IMR-90 (cell line): ENCODE measurements at regions not wholly inside any gene's neighbourhood (a gene's known extent, or its start where the extent isn't known, plus 50 kb on each side); places are given as distances from the start of the nearest gene placed in this dataset.

Source experiments
- ATAC-seq: fragments of 200-7000 bp; cut with Tn5 transposase; 2 replicates; pipeline ENCODE4 v1.9.1; 2020; ENCODE audit warnings: low read depth, mild to moderate bottlenecking, moderate library complexity
- BruUV-seq: library from RNA; stranded (reverse); fragments of 400-500 nt; replicated peaks from 2 replicates; lab custom pipeline; 2021; lab: Mats Ljungman, UMichigan
- CTCF ChIA-PET: fragments of 300-600 bp; formaldehyde crosslinking; extraction: SDS; loops from one replicate; lab custom pipeline; 2021; ENCODE audit warnings: antibody characterized with exemption; lab: Yijun Ruan, JAX
- POLR2A ChIA-PET: fragments of 300-600 bp; sonication (Branson Sonifier 250); formaldehyde crosslinking; loops from one replicate; lab custom pipeline; 2022; ENCODE audit warnings: antibody characterized with exemption; ENCODE audit not compliant: unreplicated experiment; lab: Charles Lee
- DNase-seq: peaks from one replicate; pipeline ENCODE4 v3.0.0; 2013
- H2AFZ ChIP-seq: replicated peaks from 2 replicates; pipeline ENCODE3; 2013; ENCODE audit warnings: low read length, mild to moderate bottlenecking; ENCODE audit not compliant: poor library complexity
- H2AK5ac ChIP-seq: 2 replicates; pipeline ENCODE4 v1.6.1; 2013; ENCODE audit warnings: low read depth, low read length, inconsistent platforms
- H2AK9ac ChIP-seq: replicated peaks from 2 replicates; pipeline ENCODE3; 2013; ENCODE audit warnings: mild to moderate bottlenecking, low read depth, low read length, moderate library complexity; ENCODE audit not compliant: poor library complexity
- H2BK120ac ChIP-seq: 2 replicates; pipeline ENCODE4 v1.6.1; 2013; ENCODE audit warnings: low read depth, low read length, inconsistent platforms
- H2BK15ac ChIP-seq: 3 replicates; pipeline ENCODE4 v1.6.1; 2013; ENCODE audit warnings: low read depth, low read length, inconsistent platforms
- H2BK20ac ChIP-seq: 2 replicates; pipeline ENCODE4 v1.6.1; 2013; ENCODE audit warnings: low read depth, mild to moderate bottlenecking, inconsistent platforms, low read length, moderate library complexity
- H2BK5ac ChIP-seq: 2 replicates; pipeline ENCODE4 v1.6.1; 2013; ENCODE audit warnings: mild to moderate bottlenecking, low read depth, low read length, inconsistent platforms; ENCODE audit not compliant: poor library complexity, severe bottlenecking
- H3K14ac ChIP-seq: replicated peaks from 2 replicates; pipeline ENCODE4 v1.6.1; 2013; ENCODE audit warnings: low read depth, low read length, inconsistent platforms
- H3K18ac ChIP-seq: 2 replicates; pipeline ENCODE4 v1.6.1; 2013; ENCODE audit warnings: low read depth, low read length, control low read depth
- H3K23ac ChIP-seq: 2 replicates; pipeline ENCODE4 v1.6.1; 2013; ENCODE audit warnings: low read depth, low read length, inconsistent platforms
- H3K27ac ChIP-seq: 2 replicates; pipeline ENCODE4 v1.5.1; 2013; ENCODE audit warnings: mild to moderate bottlenecking, control low read depth, low read length; ENCODE audit not compliant: insufficient read depth
- H3K27me3 ChIP-seq: 2 replicates; pipeline ENCODE4 v1.6.1; 2013; ENCODE audit warnings: low read length; ENCODE audit not compliant: control insufficient read depth, insufficient read depth
- H3K36me3 ChIP-seq: 2 replicates; pipeline ENCODE4 v1.6.1; 2013; ENCODE audit warnings: low read length, mixed read lengths; ENCODE audit not compliant: control insufficient read depth, insufficient read depth
- H3K4ac ChIP-seq: 2 replicates; pipeline ENCODE4 v1.6.1; 2013; ENCODE audit warnings: low read depth, low read length, inconsistent platforms
- H3K4me1 ChIP-seq: 2 replicates; pipeline ENCODE4 v1.6.1; 2013; ENCODE audit warnings: low read length, mixed read lengths; ENCODE audit not compliant: control insufficient read depth, insufficient read depth
- H3K4me2 ChIP-seq: 2 replicates; pipeline ENCODE4 v1.6.1; 2013; ENCODE audit warnings: low read depth, mild to moderate bottlenecking, control low read depth, low read length, moderate library complexity
- H3K4me3 ChIP-seq: 2 replicates; pipeline ENCODE4 v1.5.1; 2013; ENCODE audit warnings: low read depth, mild to moderate bottlenecking, control low read depth, low read length, moderate library complexity; ENCODE audit not compliant: insufficient read depth
- H3K56ac ChIP-seq: 2 replicates; pipeline ENCODE4 v1.6.1; 2013; ENCODE audit warnings: low read length, inconsistent platforms; ENCODE audit not compliant: insufficient read depth; ENCODE audit errors: extremely low read depth
- H3K79me1 ChIP-seq, 2 experiments: 2 replicates each; pipeline ENCODE4 v1.6.1; 2013; ENCODE audit warnings: low read length in 2 of 2, inconsistent platforms in 1 of 2, low read depth in 1 of 2
- H3K9ac ChIP-seq: 2 replicates; pipeline ENCODE4 v1.6.1; 2013; ENCODE audit warnings: low read depth, low read length, control low read depth
- H3K9me1 ChIP-seq: 2 replicates; pipeline ENCODE4 v1.6.1; 2013; ENCODE audit warnings: low read length, inconsistent platforms; ENCODE audit not compliant: insufficient read depth
- H3K9me3 ChIP-seq: 2 replicates; pipeline ENCODE4 v1.6.1; 2013; ENCODE audit warnings: low read length; ENCODE audit not compliant: control insufficient read depth, insufficient read depth
- H4K20me1 ChIP-seq: 2 replicates; pipeline ENCODE4 v1.6.1; 2013; ENCODE audit warnings: low read length, inconsistent platforms; ENCODE audit not compliant: insufficient read depth
- H4K5ac ChIP-seq: 2 replicates; pipeline ENCODE4 v1.6.1; 2013; ENCODE audit warnings: mild to moderate bottlenecking, low read depth, low read length, control low read depth
- H4K8ac ChIP-seq, 2 experiments: 2 replicates each; pipeline ENCODE4 v1.6.1; 2013; ENCODE audit warnings: low read depth in 2 of 2, low read length in 2 of 2, control low read depth in 1 of 2, inconsistent platforms in 1 of 2
- H4K91ac ChIP-seq: 2 replicates; pipeline ENCODE4 v1.6.1; 2013; ENCODE audit warnings: low read depth, low read length, inconsistent platforms; ENCODE audit not compliant: insufficient read depth
- BHLHE40 ChIP-seq: fragments of 150-350 bp; IDR thresholded peaks from 2 replicates; pipeline ENCODE4 v1.6.1; 2016; ENCODE audit warnings: mild to moderate bottlenecking, low read depth, low read length
- CHD1 ChIP-seq: IDR thresholded peaks from 2 replicates; pipeline ENCODE4 v1.6.1; 2012; ENCODE audit warnings: low read depth, low read length, improper control_type of control experiment
- FOS ChIP-seq: fragments of 150-350 bp; IDR thresholded peaks from 2 replicates; pipeline ENCODE4 v1.6.1; 2016; ENCODE audit warnings: low read depth, low read length
- MAFK ChIP-seq: IDR thresholded peaks from 2 replicates; pipeline ENCODE4 v1.6.1; 2012; ENCODE audit warnings: low read depth, low read length, improper control_type of control experiment
- MXI1 ChIP-seq: IDR thresholded peaks from 2 replicates; pipeline ENCODE4 v1.6.1; 2012; ENCODE audit warnings: low read depth, mild to moderate bottlenecking, low read length, moderate library complexity, borderline replicate concordance
- NFE2L2 ChIP-seq: fragments of 150-350 bp; IDR thresholded peaks from 2 replicates; pipeline ENCODE4 v1.6.1; 2016; ENCODE audit warnings: low read depth, mild to moderate bottlenecking, low read length
- POLR2A ChIP-seq: IDR thresholded peaks from 2 replicates; pipeline ENCODE4 v1.6.1; 2012; ENCODE audit warnings: mild to moderate bottlenecking, low read depth, low read length
- RAD21 ChIP-seq: IDR thresholded peaks from 2 replicates; pipeline ENCODE4 v1.6.1; 2012; ENCODE audit warnings: low read length, improper control_type of control experiment
- RCOR1 ChIP-seq: IDR thresholded peaks from 2 replicates; pipeline ENCODE4 v1.6.1; 2012; ENCODE audit warnings: mild to moderate bottlenecking, low read length, improper control_type of control experiment; ENCODE audit not compliant: insufficient replicate concordance
- SMC3 ChIP-seq: fragments of 150-350 bp; IDR thresholded peaks from 2 replicates; pipeline ENCODE4 v1.6.1; 2016; ENCODE audit warnings: low read depth, mild to moderate bottlenecking, antibody characterized with exemption, low read length, moderate library complexity
- WGBS, 2 experiments: methylation state at CpG; one replicate each; pipeline versions ENCODE4 v1.1.5 to v1.1.7; 2013; ENCODE audit warnings: missing lambda C conversion rate in 2 of 2; ENCODE audit not compliant: insufficient read length in 1 of 2; ENCODE audit errors: extremely low coverage in 2 of 2; 5-methylcytosine and 5-hydroxymethylcytosine counted together
- dilution Hi-C: fragments of 300-500 bp; cut with HindIII; formaldehyde crosslinking; loops from one replicate; pipeline ENCODE4 v1.14.3; 2018; ENCODE audit warnings: low sequenced_read_pairs; ENCODE audit not compliant: unreplicated experiment
- in situ Hi-C: fragments of 300-500 bp; cut with MboI; formaldehyde crosslinking; loops from 3 replicates; pipeline ENCODE4 v1.14.3; 2019; ENCODE audit warnings: low sequenced_read_pairs, inconsistent platforms, mixed read lengths
- intact Hi-C: fragments of 100-400 bp; cut with micrococcal nuclease; formaldehyde crosslinking; loops from 2 replicates; pipeline ENCODE4 v1.10.0; 2022
- TF ChIP-seq, protein P1 (sequence below): conservative IDR thresholded peaks from 2 replicates; pipeline ENCODE4 v1.5.1; 2012; ENCODE audit warnings: mild to moderate bottlenecking, low read depth, low read length, improper control_type of control experiment

DNA sequence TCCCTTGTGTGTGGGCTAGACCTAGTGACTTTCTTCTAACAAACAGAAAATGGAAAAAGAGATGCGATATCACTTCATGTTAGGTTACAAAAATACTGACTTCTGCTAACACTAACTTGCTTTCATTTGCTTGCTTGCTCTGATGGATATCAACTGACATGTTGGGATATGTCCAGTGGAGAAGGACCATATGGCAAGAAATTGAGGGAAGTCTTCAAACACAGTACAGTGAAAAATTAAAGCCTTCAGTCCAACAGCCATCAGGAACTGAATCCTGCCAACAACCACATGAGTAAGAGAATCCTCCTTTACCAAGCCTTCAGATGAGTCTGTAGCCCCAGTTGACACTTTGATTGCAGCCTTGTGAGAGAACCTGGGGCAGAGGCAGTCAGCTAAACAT, 143.9 kb downstream of the MAIP1 start:
- intact Hi-C loops (no loop called here), in situ Hi-C loops (no loop called here), dilution Hi-C loops (no loop called here)
- ChIA-PET CTCF (no interaction called here), POLR2A (no interaction called here)
- H2BK120ac ChIP-seq = no peak overlapping the region
- H2BK5ac ChIP-seq = no peak overlapping the region
- no peaks in the 10 kb centered on the region; the same call in 1 of the 2 replicates for H3K9me3 ChIP-seq
- H4K91ac ChIP-seq = no peak overlapping the region
- no peak overlapping the region for H3K27ac ChIP-seq
- no peak overlapping the region for H3K9ac ChIP-seq
- ATAC-seq (no peak), DNase-seq (no peak)
- peaks cover 4% of the 10 kb centered on the region; the same call in 1 of the 2 replicates for H3K4me1 ChIP-seq
- no peaks in the 10 kb centered on the region for H3K79me1 ChIP-seq
- no peak overlapping the region for H3K18ac ChIP-seq
- WGBS, 2 experiments = no CpG with 5 or more reads among the region's 1 CpG
- no peak overlapping the region for H4K5ac ChIP-seq
- H3K14ac ChIP-seq = no peak overlapping the region
- no peak overlapping the region for H2BK20ac ChIP-seq
- no peak overlapping the region for H2AFZ ChIP-seq
- H3K36me3 ChIP-seq = no peaks in the 10 kb centered on the region
- no peaks in the 10 kb centered on the region; the same call in 1 of the 2 replicates for H3K27me3 ChIP-seq
- TF ChIP-seq RAD21 (no peak), SMC3 (no peak), CHD1 (no peak), MAFK (no peak), FOS (no peak), MXI1 (no peak), RCOR1 (no peak), POLR2A (no peak), BHLHE40 (no peak), NFE2L2 (no peak)
- TF ChIP-seq, protein P1, sequence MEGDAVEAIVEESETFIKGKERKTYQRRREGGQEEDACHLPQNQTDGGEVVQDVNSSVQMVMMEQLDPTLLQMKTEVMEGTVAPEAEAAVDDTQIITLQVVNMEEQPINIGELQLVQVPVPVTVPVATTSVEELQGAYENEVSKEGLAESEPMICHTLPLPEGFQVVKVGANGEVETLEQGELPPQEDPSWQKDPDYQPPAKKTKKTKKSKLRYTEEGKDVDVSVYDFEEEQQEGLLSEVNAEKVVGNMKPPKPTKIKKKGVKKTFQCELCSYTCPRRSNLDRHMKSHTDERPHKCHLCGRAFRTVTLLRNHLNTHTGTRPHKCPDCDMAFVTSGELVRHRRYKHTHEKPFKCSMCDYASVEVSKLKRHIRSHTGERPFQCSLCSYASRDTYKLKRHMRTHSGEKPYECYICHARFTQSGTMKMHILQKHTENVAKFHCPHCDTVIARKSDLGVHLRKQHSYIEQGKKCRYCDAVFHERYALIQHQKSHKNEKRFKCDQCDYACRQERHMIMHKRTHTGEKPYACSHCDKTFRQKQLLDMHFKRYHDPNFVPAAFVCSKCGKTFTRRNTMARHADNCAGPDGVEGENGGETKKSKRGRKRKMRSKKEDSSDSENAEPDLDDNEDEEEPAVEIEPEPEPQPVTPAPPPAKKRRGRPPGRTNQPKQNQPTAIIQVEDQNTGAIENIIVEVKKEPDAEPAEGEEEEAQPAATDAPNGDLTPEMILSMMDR = no peak
- no peak overlapping the region for H2BK15ac ChIP-seq
- H3K23ac ChIP-seq = no peak overlapping the region
- H3K4ac ChIP-seq = no peak overlapping the region
- H3K4me2 ChIP-seq = no peak overlapping the region
- no peak overlapping the region for H2AK5ac ChIP-seq
- H3K4me3 ChIP-seq = no peak overlapping the region
- H3K9me1 ChIP-seq = no peaks in the 10 kb centered on the region
- H4K20me1 ChIP-seq = no peaks in the 10 kb centered on the region
- no peak overlapping the region for H4K8ac ChIP-seq
- BruUV-seq = no TSS peak
- H2AK9ac ChIP-seq = no peak overlapping the region
- no peak overlapping the region for H3K56ac ChIP-seq
